NB4 (cell line): ENCODE measurements at regions not wholly inside any gene's neighbourhood (a gene's known extent, or its start where the extent isn't known, plus 50 kb on each side); places are given as distances from the start of the nearest gene placed in this dataset.

ENCODE experiments used
- CTCF ChIP-seq: IDR thresholded peaks from one replicate; pipeline ENCODE4 v1.5.1; 2012; ENCODE audit warnings: low read depth, low read length
- POLR2A ChIP-seq: IDR thresholded peaks from 2 replicates; pipeline ENCODE4 v1.6.1; 2011; ENCODE audit warnings: mild to moderate bottlenecking; ENCODE audit not compliant: insufficient read length; ENCODE audit errors: extremely low read depth

- TF ChIP-seq CTCF (no peak), POLR2A (no peak)
Observed at GRCh38 chr7:149595541-149595940, 97.9 kb upstream of the ZNF746 start.
